Activated T-cell treated with anti-CD3 and anti-CD28 coated beads, Interleukin-2, amount 50 U/mL, for 72 hours (primary cell): ENCODE measurements at regions not wholly inside any gene's neighbourhood (a gene's known extent, or its start where the extent isn't known, plus 50 kb on each side); places are given as distances from the start of the nearest gene placed in this dataset.

ENCODE experiments used
- ATAC-seq, 2 donors: fragments of 150-1000 bp; cut with Tn5 transposase; replicated peaks in 1 of 2; 2 replicates each; pipeline ENCODE4 v1.10.0; 2021; ENCODE audit warnings: moderate library complexity in 2 of 2, mild to moderate bottlenecking in 1 of 2
- DNase-seq, 2 donors: peaks; one replicate each; pipeline ENCODE4 v3.0.0; 2021 to 2022; ENCODE audit warnings: mixed read lengths in 1 of 2
- H3K27ac Mint-ChIP-seq: one replicate; pipeline ENCODE4 v1.8.0; 2022; ENCODE audit warnings: mild to moderate bottlenecking, moderate library complexity, mixed read lengths
- H3K27me3 Mint-ChIP-seq: one replicate; pipeline ENCODE4 v1.8.0; 2022; ENCODE audit warnings: low read depth, mixed read lengths
- H3K36me3 Mint-ChIP-seq, 2 donors: one replicate each; pipeline ENCODE4 v1.8.0; 2022; ENCODE audit warnings: mixed read lengths in 2 of 2, mild to moderate bottlenecking in 1 of 2; ENCODE audit not compliant: insufficient read depth in 2 of 2
- H3K4me1 Mint-ChIP-seq: one replicate; pipeline ENCODE4 v1.8.0; 2022; ENCODE audit warnings: low read depth, mixed read lengths
- H3K4me3 Mint-ChIP-seq, 2 donors: one replicate each; pipeline ENCODE4 v1.8.0; 2022; ENCODE audit warnings: mild to moderate bottlenecking in 2 of 2, mixed read lengths in 2 of 2, moderate library complexity in 2 of 2
- H3K9me3 Mint-ChIP-seq, 2 donors: one replicate each; pipeline ENCODE4 v1.8.0; 2022; ENCODE audit warnings: mixed read lengths in 2 of 2

DNA sequence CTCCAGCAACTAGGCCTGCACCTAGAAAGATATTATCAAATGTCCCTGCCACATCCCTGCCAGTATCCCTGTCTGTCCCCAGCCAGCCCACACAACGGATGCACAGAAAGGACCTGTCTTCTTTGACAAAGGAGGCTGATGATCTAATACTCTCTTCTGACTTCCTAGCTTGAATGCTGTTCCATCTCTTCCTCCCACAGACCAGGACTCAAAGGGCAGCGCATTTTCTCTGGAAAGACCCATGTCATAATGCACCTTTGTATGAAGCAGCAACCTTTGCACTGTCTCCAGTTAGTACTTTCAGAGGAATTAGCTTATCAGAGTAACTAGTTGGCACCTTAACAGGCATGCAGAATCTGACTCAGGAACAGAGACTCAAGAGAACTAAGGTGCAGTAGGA lies 53.3 kb upstream of the TAF8 start:
- Mint-ChIP-seq H3K4me3 (no peak overlapping the region), H3K9me3 (peaks cover 0 to 1% of the 10 kb centered on the region in 2 donors), H3K27ac (peak overlapping the region; percentile 4), H3K36me3 (peaks cover 3 to 12% of the 10 kb centered on the region in 2 donors), H3K4me1 (peaks cover 36% of the 10 kb centered on the region), H3K27me3 (no peaks in the 10 kb centered on the region)
- ATAC-seq, result peak in 1 of 2 donors; percentile 23
- no peak for DNase-seq

- no peaks in the 10 kb centered on the region for H3K27me3 Mint-ChIP-seq
- H3K36me3 Mint-ChIP-seq, result peaks cover 3 to 14% of the 10 kb centered on the region in 2 donors
- peak overlapping the region; percentile 4 for H3K27ac Mint-ChIP-seq
- no peak overlapping the region for H3K4me3 Mint-ChIP-seq
- H3K9me3 Mint-ChIP-seq, result peaks cover 0 to 1% of the 10 kb centered on the region in 2 donors
- no peak for DNase-seq
- ATAC-seq, result no peak
- peaks cover 33% of the 10 kb centered on the region for H3K4me1 Mint-ChIP-seq
These were observed 52.9 kb upstream of the TAF8 start for GRCh38 chr6:41997456-41997855.
